GM19372 (cell line): ENCODE measurements at regions not wholly inside any gene's neighbourhood (a gene's known extent, or its start where the extent isn't known, plus 50 kb on each side); places are given as distances from the start of the nearest gene placed in this dataset.
A peak's percentile ranks its signal among the peaks of the same experiment; 100 is the strongest.

ENCODE experiments used
- ATAC-seq: cut with Tn5 transposase; IDR thresholded peaks from one replicate; pipeline ENCODE4 v1.9.1; 2021; ENCODE audit warnings: mild to moderate bottlenecking, low read depth, moderate library complexity; ENCODE audit not compliant: unreplicated experiment

DNA sequence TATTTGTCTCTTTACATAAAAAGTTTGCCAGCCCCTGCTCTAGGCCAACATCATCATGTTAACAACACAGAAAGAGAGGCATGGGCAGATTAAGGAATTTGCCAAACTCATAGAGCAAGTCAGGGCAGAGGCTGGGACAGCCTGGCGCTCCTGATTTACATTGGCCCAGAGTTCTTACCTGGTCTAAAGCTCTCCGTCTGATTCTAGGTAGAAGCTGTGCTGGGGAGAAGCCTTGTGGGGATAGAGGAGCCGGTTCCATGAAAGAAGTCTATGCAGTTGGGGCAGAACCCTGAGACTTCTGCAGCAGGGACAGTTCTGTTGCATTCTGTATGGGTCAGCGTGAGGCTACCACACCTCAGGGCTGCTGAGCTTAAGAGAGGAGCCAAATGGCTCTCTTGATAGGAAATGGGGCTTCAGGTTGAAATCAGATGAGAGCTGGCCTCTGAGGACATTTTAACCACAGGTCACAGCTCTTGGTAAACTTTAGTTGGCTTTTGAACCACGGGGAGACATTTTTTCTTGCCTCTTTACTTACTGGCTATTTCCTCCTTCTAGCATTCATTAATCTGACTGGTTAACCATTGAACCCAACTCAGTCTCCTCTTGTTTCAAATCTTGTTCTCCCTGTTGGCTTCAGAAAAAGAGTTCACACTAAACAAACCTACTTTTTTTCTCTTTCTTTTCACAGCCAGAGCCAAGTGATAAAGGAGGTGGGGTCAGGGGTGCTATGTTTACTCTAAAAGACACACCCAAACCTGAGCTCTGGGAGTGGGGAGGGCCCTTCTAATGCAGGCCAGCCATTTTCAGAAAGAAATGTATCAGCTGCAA is 250.7 kb downstream of the OPA1 start:
- no peak for ATAC-seq

DNA sequence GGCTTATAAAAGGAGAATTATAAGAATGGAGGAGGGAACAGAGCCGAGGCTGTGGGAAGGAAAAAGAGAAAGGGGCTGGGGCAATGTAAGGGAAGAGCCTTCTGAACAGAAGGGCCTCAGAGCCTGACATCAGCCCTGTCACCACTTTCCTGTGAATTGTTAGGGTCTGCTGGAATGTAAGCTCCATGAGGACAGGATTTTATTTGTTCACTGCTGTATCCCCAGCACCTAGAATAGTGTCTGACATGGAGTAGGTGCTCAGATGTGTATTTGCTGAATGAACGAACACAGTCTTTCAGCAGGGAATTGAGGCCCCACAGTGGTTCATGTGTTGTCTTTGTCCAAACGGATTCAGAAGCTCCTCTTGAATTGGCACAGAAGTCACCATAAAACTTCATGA is 251.5 kb downstream of the OPA1 start:
- no peak for ATAC-seq

DNA sequence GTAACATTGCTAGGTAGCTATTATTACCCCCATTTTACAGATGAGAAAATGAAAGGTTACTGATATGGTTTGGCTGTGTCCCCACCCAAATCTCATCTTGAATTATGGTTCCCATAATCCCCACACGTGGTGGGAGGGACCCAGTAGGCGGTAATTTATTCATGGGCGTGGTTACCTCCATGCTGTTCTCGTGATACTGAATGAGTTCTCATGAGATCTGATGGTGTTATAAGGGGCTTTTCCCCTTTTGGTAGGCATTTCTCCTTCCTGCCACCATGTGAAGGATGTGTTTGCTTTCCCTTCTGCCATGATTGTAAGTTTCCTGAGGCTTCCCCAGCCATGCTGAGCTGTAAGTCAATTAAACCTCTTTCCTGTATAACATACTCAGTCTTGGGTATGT is 252.1 kb downstream of the OPA1 start:
- ATAC-seq: no peak

DNA sequence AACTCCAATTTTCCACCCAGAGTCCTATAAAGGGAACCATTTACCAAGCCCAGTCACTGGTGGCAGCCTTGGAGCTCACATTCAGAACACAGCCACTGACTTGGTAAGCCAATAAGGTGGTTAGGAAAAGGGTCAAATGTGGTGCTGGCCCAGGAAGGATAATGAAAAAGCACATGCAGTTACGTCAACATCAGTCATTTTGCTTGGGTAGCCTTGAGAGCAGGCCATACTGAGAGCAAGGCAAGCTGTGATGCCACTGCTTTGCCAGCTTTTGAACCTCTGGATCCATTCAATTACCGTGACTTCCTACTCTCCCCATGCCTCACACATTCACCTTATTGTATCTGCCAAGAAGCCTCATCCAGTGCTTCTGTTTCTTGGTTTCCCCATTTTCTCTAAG is 253.6 kb downstream of the OPA1 start:
- no peak for ATAC-seq

DNA sequence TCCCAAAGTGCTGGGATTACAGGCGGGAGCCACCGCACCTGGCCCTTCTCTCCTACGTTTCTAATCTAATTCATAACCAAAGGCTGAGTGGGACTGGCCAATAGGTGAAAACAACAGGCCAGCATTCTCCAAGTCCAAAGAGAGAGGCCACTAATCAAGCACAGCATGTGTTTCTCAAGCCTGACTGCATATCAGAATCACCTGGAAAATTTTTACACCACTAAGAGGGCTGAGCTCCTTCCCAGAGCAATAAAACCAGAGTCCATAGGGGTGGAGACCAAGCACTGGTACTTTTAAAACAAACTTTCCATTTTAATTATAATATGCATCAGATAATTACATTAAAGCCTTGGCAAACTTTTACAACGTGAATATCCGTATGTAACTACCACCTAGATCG is 254.4 kb downstream of the OPA1 start:
- ATAC-seq: no peak

DNA sequence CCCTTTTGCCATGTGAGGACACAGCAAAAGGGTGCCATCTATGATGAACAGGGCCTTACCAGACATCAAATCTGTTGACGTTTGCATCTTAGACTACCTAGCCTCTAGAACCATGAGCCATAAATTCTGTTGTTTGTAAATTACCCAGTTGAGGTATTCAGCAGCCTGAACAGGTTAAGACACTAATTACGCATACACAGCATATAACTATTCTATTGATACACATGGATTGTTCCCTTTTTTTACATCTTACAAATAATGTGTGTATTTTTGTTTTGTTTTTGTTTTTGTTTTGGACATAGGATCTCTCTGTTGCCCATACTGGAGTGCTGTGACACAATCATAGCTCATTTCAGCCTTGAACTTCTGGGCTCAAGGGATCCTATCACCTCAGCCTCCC is 255.5 kb downstream of the OPA1 start:
- ATAC-seq: no peak

DNA sequence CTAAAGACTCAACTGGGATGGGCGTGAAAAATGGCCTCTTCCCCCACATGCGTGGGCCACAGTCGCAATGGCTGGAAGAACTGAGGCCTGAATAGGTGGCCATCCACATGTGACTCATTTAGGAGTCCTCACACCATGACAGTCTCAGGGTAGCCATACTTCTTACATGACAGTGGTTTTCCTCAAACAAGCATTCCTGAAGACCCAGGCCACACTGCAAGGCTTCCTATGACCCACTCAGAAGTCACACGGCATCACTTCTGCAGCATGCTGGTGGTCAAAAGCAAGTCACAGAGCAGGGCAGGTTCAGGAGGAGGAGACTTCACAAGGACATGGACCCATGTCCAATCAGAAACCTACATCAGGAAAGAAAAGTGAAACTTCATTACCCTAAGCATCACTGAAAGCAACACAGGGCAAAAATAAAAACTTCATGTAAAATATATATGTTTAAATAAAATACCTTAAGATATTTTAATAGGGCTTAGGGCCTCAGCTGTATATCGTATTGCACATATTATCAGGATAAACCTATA is 257.1 kb downstream of the OPA1 start:
- no peak for ATAC-seq

DNA sequence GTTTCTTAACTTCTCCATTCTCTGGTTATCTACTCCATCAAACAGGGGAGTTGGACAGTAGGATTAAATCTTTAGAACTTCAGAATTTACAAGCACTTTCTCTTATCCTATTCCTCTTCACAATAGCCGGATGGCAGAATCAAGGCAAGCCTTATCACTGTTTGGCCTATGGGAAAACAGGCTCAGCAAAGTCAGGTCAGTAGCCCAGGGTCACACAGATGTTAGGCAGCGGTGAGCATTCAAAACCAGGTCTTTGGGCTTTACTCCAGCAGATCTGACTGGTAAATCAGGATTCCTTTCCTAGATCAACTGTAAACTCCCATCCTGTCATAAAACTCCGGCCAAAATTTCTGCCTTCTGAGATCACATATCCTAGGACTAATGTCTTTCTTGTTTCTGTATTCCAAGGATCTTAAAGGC is 258.4 kb downstream of the OPA1 start:
- ATAC-seq: no peak

DNA sequence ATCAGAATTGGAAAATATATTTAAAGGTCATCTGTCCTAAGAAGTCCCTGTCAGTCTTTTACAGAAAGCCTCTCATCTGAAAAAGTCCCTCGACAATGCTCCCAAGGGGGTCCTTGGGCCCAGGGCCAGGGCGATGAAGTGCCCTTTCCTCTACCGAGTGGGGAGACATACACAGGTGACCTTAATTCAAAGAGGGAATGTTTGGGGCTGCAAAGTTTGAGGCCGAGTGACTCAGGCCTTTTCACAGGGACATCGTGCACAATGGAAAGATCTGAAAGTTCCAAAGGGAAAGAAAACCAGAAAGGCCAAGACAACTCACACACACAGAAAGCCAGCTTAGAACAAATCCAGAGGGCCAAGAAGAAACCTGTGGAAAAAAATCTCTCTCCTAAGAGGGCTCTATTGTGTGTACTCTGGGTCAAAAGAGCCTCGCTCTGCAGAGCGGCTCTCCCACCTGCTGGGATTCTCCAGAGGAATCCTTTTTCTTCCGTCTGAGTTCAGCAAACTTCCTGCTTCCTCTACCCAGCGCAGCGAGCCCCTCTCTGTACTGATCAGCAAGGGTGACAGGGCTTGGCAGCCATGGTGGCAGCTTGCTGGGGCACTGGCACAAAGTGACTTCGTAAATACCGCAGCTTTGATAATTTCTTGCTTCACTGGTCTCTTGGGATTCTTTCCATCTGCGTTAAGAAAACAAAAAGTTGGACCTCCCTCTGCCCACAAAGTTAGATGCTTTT is 259.1 kb downstream of the OPA1 start:
- no peak for ATAC-seq

DNA sequence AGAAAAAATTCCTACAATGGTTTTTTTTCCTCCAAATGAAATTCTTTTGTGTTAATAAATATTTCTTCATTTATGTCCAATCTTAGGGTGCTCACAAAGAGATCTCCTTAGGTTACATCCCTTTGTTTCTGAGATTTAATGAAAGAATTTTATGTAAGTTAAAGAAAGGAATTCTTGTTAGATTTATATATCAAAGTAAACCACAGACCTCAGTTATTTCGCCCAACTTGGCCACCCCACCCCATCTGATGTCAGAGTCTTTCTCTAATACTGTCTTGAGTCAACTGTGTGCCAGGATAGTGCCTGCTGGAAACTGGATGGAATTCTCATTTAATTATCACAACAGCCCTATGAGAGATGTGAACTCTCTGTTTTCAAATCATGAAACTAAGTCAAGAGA is 259.9 kb downstream of the OPA1 start:
- ATAC-seq: no peak

DNA sequence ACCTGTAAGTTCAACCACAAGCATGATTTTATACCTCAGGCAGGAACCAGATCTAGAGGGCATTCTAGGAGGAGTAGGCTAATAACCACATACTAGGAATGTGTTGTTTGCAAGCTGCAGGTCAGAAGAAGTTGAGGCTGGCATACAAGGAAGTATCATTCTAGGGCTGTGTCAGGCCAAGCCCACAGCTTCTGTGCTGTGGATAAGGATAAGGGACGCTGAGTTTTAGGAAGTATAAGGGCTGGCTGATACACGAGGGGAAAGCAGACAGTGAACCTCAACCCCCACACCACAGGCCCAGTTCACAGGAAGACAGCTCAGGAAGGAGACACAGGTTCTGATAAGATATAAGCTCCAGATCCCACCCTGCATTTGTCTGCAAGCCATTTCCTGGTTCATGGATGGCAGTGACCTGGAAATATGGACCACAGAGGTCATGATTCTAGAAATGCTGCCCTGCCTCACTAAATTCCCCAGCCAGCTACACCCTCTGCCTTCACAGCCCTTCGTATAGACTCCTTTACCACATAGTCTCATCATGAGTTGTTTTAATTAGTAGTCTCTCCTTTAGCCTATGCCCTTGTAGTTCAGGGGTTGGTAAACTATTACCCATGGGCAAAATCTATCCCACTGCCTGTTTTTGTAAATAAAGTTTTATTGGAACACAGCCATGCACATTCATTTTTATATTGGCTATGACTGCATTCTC is 260.7 kb downstream of the OPA1 start:
- ATAC-seq: no peak

DNA sequence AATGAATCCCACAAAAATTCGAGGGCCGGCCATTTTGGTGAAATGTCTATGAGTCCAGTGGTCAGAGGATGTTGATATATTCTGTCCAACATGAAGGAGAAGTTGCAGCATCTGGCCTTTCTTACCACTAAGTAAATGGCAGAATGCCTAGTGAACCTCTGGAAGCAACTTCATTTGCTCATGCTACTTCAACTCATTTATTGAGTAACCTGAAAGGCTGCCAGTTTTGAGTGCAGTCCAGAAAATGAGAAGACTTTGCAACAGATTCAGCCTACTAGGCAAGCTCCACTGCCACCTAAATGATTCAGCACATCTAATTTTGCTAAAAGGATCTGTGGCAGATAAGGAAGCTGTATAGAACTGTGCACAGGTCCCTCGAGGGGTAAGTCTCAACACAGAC is 265.0 kb downstream of the OPA1 start:
- ATAC-seq: no peak

DNA sequence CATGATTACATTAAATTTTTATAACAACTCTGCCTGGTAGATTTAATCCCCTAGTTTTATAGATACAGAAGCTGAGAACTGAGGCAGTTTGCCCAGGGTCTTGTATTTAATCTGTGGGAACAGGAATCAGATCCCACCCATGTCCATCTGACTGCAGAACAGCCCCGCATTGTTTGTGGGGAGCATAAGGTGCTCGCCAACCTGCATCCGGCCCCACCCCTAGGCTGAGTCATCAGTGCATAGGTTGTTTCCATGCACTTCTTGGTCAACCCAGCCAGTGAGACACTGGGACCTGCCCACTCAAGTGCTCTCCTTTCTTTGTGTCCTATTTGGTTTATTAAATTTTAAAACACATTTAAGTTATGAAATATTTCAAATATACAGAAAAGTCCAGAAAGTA is 266.2 kb downstream of the OPA1 start:
- ATAC-seq: no peak

DNA sequence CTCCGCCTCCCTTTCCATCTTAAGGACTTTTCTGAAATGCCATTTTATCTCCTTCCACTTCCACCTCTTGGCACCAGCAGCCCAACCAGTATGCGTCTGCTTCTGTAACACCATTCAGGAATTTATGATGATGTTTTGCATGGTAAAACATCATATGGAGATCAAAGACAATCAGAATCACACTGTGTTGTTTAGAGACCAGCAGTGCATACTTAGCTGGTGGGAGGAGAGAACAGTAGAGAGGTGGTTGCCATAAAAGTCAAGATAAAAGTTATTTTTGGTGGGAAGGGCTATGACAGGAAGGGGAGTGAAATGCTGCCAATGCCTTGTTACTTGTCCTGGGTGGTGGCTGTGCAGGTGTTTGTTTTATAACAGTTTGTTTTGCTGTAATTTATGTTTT is 268.0 kb downstream of the OPA1 start:
- no peak for ATAC-seq

DNA sequence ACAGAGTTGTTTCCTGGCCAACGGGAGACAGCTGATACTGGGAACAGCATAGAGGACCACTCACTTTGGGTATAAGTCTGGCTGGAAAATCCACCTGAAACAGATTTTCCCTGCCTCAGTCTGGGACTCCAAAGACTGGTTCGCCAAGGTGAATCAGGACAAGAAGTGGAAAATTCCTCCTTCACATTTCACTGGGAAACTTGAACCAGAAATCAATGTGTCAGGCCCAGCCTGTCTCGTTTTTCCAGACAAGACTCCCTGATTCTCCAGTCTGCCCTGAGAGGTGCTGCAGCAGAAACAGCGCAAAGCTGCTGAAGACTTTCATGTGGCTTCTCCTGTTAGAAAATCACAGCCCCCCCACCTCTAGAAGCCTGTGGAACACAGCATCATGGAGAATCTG is 269.8 kb downstream of the OPA1 start:
- ATAC-seq: no peak

DNA sequence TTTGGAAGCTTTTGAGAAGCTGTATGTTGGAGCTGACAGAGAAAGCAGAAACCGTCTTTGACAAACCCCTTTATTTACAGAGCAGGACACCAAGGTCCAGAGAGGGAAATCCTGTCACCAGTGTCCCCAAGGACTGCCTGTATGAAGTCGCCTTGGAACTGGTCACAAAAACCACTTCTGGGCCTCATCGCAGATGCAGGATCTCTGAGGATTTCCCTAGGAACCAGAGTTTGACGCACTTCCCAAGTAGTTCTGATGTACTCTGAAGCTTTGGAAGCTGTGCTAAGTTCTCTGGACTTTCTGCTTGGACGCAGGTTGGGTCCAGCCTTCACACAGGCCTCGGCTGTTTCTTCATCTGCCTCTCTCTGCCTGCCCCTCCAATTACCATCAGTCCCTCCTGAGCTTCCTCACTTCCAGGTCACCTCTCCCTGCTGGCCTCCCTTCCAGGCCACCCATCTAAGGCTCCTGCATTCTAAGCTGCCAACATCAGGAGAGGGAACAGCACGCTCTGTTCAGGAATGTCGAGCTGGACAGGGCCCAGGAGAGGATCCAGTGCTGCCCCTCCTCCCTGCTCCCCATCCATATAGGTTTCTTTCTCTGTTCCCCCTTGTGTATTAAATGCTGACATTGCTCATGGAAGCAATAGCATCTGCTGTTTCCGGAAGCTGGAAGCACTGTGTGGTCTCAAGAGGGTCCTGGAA is 270.8 kb downstream of the OPA1 start:
- no peak for ATAC-seq

DNA sequence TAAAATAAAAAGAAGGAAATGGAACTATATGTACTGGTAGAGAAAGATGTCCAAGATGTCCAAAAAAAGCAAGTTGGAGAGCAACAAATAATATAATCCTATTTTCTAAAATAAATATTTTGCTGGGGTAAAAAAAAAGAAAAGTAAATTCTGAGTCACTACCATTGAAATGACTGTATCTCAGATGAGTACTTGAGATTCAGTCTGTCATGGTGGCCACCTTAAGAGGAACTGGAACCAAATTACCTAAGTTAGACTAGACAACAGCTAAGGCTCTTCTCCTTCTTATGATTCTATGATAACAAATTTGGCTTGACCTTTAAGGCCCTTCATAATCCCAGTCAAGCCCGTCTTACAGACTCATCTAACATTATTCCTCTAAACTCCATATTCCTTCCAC is 270.6 kb upstream of the HES1 start:
- peak; percentile 78 for ATAC-seq

DNA sequence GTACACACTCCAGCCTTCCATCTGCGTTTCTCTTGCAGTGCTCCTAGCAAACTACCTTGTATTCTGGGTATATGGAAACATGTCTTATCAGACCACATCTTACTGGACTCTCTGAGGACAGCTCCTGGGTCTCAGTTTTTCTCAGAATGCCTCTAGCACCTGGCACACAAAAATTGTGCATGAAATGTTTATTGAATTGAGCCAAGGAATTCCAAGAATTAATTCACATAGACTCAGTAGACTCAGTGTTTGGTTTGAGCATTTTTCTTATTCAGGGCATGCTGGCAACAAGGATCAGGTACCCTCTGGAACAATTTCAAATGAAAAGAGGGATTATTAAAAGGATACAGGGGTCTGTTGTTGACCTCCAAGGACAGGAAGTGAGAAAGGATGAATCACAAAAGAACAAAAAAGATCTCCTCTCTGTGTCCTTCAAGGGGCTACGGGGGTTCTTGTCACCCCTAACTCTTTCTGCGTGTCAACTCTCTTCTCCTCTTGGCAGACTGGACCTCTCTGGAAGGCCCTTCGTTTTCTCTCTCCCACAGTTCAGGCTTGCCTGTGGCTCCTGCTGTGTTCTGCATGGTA is 270.0 kb upstream of the HES1 start:
- ATAC-seq: no peak

DNA sequence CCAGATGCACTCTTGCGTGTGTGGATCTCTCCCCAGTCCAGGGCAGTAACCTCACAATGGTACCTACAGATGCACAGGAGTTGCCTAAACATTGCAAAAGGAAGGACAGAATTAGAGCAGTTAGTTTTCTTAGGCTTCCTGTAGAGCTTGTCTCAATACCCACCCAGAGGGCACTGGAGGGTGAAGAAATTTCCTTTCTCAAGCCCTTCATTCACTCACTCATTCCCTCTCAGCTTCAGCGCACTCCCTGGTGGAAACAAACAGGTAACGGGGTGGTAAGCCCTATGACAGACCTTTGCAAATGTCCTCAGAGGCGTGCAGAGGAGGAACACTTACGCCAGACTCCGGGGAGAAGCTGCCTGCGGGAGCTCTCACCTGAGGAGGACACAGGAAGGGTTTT is 267.4 kb upstream of the HES1 start:
- no peak for ATAC-seq
